GM12878 (cell line): ENCODE measurements at regions not wholly inside any gene's neighbourhood (a gene's known extent, or its start where the extent isn't known, plus 50 kb on each side); places are given as distances from the start of the nearest gene placed in this dataset.

Experiments used
- BCL11A ChIP-seq: IDR thresholded peaks from 2 replicates; pipeline ENCODE4 v1.6.1; 2011; ENCODE audit warnings: low read depth, low read length
- CBX3 ChIP-seq: fragments of 200-600 bp; sonication (generic); IDR thresholded peaks from 2 replicates; pipeline ENCODE4 v1.6.1; 2016; ENCODE audit warnings: low read depth, borderline replicate concordance
- CHD1 ChIP-seq: IDR thresholded peaks from 2 replicates; pipeline ENCODE4 v1.6.1; 2012; ENCODE audit warnings: low read depth, low read length, improper control_type of control experiment
- CREB1 ChIP-seq: IDR thresholded peaks from 2 replicates; pipeline ENCODE4 v1.6.1; 2012; ENCODE audit warnings: low read depth, mild to moderate bottlenecking, inconsistent platforms
- CREM ChIP-seq: IDR thresholded peaks from 2 replicates; pipeline ENCODE4 v1.6.1; 2014; ENCODE audit warnings: antibody characterized with exemption, low read depth
- EP300 ChIP-seq, 2 experiments: fragments of 150-350 bp in 1 of 2; IDR thresholded peaks; 2 replicates each; pipeline ENCODE4 v1.6.1; 2011 to 2012; ENCODE audit warnings: low read depth in 2 of 2, low read length in 2 of 2, borderline replicate concordance in 1 of 2, improper control_type of control experiment in 1 of 2, inconsistent platforms in 1 of 2; ENCODE audit not compliant: control insufficient read depth in 1 of 2
- ESRRA ChIP-seq: IDR thresholded peaks from 2 replicates; pipeline ENCODE4 v1.6.1; 2012; ENCODE audit warnings: mild to moderate bottlenecking, low read length, improper control_type of control experiment
- IRF4 ChIP-seq: IDR thresholded peaks from 2 replicates; pipeline ENCODE4 v1.6.1; 2011; ENCODE audit warnings: low read depth, low read length
- KAT2A ChIP-seq: conservative IDR thresholded peaks from 2 replicates; pipeline ENCODE4 v1.6.1; 2011; ENCODE audit warnings: low read depth, low read length; ENCODE audit not compliant: control insufficient read depth
- MXI1 ChIP-seq: fragments of 150-350 bp; IDR thresholded peaks from 2 replicates; pipeline ENCODE4 v1.6.1; 2011; ENCODE audit warnings: low read depth, mild to moderate bottlenecking, inconsistent platforms, low read length, improper control_type of control experiment
- PAX5 ChIP-seq: IDR thresholded peaks from 2 replicates; pipeline ENCODE4 v1.6.1; 2011; ENCODE audit warnings: low read depth, low read length, borderline replicate concordance
- PAX8 ChIP-seq: fragments of 450-650 bp; IDR thresholded peaks from 2 replicates; pipeline ENCODE4 v1.6.1; 2017; ENCODE audit warnings: mild to moderate bottlenecking, moderate library complexity
- POLR2A ChIP-seq: IDR thresholded peaks from 2 replicates; pipeline ENCODE4 v1.6.1; 2011; ENCODE audit warnings: low read depth, mild to moderate bottlenecking, low read length
- POLR2AphosphoS5 ChIP-seq: IDR thresholded peaks from 2 replicates; pipeline ENCODE4 v1.6.1; 2011; ENCODE audit warnings: mild to moderate bottlenecking, low read length, inconsistent platforms
- RB1 ChIP-seq: fragments of 450-650 bp; formaldehyde crosslinking; IDR thresholded peaks from 2 replicates; pipeline ENCODE4 v1.6.1; 2017; ENCODE audit warnings: mild to moderate bottlenecking, borderline replicate concordance
- RUNX3 ChIP-seq: IDR thresholded peaks from 2 replicates; pipeline ENCODE4 v1.6.1; 2012; ENCODE audit warnings: low read length, inconsistent platforms
- SUPT20H ChIP-seq: IDR thresholded peaks from 2 replicates; pipeline ENCODE4 v1.6.1; 2011; ENCODE audit warnings: low read depth, mild to moderate bottlenecking, low read length, moderate library complexity, borderline replicate concordance; ENCODE audit not compliant: control insufficient read depth
- TARDBP ChIP-seq: IDR thresholded peaks from 2 replicates; pipeline ENCODE4 v1.6.1; 2016; ENCODE audit warnings: borderline replicate concordance
- TF ChIP-seq, protein P1 (sequence below): fragments of 450-650 bp; conservative IDR thresholded peaks from 2 replicates; pipeline ENCODE4 v1.6.1; 2017; ENCODE audit warnings: mild to moderate bottlenecking, moderate library complexity
- TF ChIP-seq, protein P2 (sequence below): fragments of 450-650 bp; IDR thresholded peaks from 2 replicates; pipeline ENCODE4 v1.6.1; 2018; ENCODE audit warnings: mild to moderate bottlenecking, low read depth, moderate library complexity; ENCODE audit not compliant: partially characterized antibody
- TF ChIP-seq, protein P3 (sequence below): IDR thresholded peaks from 2 replicates; pipeline ENCODE4 v1.6.1; 2012; ENCODE audit warnings: low read depth, low read length, improper control_type of control experiment
- TF ChIP-seq, protein P4 (sequence below): fragments of 450-650 bp; IDR thresholded peaks from 2 replicates; pipeline ENCODE4 v1.6.1; 2016; ENCODE audit warnings: mild to moderate bottlenecking
- TF ChIP-seq, protein P5 (sequence below): IDR thresholded peaks from 2 replicates; pipeline ENCODE4 v1.6.1; 2011; ENCODE audit warnings: borderline replicate concordance, low read depth, mild to moderate bottlenecking, moderate library complexity, low read length; ENCODE audit not compliant: insufficient read depth, poor library complexity, severe bottlenecking

DNA sequence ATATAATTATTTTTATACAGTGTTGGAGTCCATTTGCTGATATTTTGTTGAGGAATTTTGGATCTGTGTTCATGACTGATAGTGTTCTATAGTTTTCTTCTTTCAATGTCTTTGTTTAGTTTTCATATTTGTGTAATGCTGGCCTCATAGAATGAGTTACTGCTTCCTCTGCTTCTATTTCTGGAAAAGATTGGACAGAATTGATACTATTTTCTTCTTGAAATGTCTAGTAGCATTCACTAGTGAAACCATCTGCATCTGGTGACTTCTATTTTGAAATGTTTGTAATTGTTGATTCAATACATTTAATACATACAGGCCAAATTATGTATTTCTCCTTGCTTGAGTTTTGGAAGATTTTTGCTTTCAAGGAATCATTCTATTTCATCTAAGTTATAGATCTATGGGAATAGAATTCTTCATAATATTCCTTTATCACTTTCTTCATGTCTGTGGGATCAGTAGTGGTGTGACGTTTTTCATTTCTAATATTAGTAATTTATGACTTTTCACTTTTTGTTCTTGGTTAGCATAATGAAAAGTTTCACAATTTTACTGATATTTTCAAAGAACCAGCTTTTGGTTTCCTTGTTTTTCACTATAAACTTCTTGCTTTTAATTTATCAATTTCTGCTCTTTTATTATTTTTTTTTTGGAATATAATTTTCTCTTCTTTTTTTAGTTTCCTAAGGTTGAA is 509.9 kb upstream of the VRK2 start (continued):
- TF ChIP-seq, protein P1, sequence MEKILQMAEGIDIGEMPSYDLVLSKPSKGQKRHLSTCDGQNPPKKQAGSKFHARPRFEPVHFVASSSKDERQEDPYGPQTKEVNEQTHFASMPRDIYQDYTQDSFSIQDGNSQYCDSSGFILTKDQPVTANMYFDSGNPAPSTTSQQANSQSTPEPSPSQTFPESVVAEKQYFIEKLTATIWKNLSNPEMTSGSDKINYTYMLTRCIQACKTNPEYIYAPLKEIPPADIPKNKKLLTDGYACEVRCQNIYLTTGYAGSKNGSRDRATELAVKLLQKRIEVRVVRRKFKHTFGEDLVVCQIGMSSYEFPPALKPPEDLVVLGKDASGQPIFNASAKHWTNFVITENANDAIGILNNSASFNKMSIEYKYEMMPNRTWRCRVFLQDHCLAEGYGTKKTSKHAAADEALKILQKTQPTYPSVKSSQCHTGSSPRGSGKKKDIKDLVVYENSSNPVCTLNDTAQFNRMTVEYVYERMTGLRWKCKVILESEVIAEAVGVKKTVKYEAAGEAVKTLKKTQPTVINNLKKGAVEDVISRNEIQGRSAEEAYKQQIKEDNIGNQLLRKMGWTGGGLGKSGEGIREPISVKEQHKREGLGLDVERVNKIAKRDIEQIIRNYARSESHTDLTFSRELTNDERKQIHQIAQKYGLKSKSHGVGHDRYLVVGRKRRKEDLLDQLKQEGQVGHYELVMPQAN = no peak
- TF ChIP-seq, protein P2, sequence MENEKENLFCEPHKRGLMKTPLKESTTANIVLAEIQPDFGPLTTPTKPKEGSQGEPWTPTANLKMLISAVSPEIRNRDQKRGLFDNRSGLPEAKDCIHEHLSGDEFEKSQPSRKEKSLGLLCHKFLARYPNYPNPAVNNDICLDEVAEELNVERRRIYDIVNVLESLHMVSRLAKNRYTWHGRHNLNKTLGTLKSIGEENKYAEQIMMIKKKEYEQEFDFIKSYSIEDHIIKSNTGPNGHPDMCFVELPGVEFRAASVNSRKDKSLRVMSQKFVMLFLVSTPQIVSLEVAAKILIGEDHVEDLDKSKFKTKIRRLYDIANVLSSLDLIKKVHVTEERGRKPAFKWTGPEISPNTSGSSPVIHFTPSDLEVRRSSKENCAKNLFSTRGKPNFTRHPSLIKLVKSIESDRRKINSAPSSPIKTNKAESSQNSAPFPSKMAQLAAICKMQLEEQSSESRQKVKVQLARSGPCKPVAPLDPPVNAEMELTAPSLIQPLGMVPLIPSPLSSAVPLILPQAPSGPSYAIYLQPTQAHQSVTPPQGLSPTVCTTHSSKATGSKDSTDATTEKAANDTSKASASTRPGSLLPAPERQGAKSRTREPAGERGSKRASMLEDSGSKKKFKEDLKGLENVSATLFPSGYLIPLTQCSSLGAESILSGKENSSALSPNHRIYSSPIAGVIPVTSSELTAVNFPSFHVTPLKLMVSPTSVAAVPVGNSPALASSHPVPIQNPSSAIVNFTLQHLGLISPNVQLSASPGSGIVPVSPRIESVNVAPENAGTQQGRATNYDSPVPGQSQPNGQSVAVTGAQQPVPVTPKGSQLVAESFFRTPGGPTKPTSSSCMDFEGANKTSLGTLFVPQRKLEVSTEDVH = no peak
- TF ChIP-seq, protein P3, sequence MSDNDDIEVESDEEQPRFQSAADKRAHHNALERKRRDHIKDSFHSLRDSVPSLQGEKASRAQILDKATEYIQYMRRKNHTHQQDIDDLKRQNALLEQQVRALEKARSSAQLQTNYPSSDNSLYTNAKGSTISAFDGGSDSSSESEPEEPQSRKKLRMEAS = no peak
- no peak for TF ChIP-seq SUPT20H
- TF ChIP-seq, protein P4, sequence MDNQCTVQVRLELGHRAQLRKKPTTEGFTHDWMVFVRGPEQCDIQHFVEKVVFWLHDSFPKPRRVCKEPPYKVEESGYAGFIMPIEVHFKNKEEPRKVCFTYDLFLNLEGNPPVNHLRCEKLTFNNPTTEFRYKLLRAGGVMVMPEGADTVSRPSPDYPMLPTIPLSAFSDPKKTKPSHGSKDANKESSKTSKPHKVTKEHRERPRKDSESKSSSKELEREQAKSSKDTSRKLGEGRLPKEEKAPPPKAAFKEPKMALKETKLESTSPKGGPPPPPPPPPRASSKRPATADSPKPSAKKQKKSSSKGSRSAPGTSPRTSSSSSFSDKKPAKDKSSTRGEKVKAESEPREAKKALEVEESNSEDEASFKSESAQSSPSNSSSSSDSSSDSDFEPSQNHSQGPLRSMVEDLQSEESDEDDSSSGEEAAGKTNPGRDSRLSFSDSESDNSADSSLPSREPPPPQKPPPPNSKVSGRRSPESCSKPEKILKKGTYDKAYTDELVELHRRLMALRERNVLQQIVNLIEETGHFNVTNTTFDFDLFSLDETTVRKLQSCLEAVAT = no peak
- 0 out of 4 replicates have a peak, but pooled peaks of 1 of the 2 experiments have one; percentile 39 for TF ChIP-seq EP300 (IDR thresholded peaks at IDR 0.05; ENCODE audit: borderline replicate concordance in 1 of 2, control insufficient read depth in 1 of 2, low read depth in 2 of 2, low read length in 2 of 2)
- TF ChIP-seq ESRRA = no peak
- no peak for TF ChIP-seq CHD1
- no peak for TF ChIP-seq IRF4
- TF ChIP-seq TARDBP = no peak
- TF ChIP-seq CBX3 = no peak
- peak; percentile 49; the same call in 1 of the 2 replicates for TF ChIP-seq RUNX3
- TF ChIP-seq, protein P5, sequence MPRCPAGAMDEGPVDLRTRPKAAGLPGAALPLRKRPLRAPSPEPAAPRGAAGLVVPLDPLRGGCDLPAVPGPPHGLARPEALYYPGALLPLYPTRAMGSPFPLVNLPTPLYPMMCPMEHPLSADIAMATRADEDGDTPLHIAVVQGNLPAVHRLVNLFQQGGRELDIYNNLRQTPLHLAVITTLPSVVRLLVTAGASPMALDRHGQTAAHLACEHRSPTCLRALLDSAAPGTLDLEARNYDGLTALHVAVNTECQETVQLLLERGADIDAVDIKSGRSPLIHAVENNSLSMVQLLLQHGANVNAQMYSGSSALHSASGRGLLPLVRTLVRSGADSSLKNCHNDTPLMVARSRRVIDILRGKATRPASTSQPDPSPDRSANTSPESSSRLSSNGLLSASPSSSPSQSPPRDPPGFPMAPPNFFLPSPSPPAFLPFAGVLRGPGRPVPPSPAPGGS = no peak
- no peak for TF ChIP-seq POLR2A
- TF ChIP-seq MXI1 = no peak
- TF ChIP-seq PAX5 = no peak
- peak; percentile 71 for TF ChIP-seq CREM
- TF ChIP-seq KAT2A = no peak
- TF ChIP-seq PAX8 = no peak
- TF ChIP-seq CREB1 = no peak
- no peak for TF ChIP-seq POLR2AphosphoS5
- TF ChIP-seq BCL11A = no peak
- TF ChIP-seq RB1 = no peak
